OCI-LY3 (cell line): ENCODE measurements at regions not wholly inside any gene's neighbourhood (a gene's known extent, or its start where the extent isn't known, plus 50 kb on each side); places are given as distances from the start of the nearest gene placed in this dataset.

ENCODE experiments used
- EZH2phosphoT487 ChIP-seq: fragments of 200-600 bp; shearing (Covaris generic); IDR thresholded peaks from 2 replicates; pipeline ENCODE4 v1.6.1; 2018; ENCODE audit warnings: antibody characterized with exemption, mixed run types, low read depth
- TF ChIP-seq, protein P1 (sequence below): fragments of 200-600, 300-600 bp; sonication (generic); IDR thresholded peaks from 2 replicates; pipeline ENCODE4 v1.5.1; 2014; ENCODE audit warnings: antibody characterized with exemption, low read length, low read depth

DNA sequence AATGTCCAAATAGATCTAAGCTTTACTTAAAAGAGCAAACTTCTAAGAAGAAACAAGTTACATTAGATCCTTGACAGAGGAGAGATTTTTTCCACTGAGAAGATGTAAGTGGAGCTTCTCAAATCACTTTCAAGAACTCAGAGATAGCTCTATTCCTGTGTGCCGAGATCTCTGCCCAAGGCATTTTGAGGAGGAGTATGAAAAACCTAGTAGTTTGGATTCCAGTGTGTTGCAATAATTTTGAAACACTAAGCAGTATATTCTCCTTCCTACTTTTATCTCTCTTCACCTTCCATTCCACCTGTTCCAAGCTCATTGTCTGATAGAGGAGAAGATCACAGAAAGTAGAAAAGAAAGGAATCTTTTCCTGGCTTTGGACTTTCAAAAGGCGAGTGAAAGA, 192.0 kb upstream of the TANK start:
- TF ChIP-seq, protein P1, sequence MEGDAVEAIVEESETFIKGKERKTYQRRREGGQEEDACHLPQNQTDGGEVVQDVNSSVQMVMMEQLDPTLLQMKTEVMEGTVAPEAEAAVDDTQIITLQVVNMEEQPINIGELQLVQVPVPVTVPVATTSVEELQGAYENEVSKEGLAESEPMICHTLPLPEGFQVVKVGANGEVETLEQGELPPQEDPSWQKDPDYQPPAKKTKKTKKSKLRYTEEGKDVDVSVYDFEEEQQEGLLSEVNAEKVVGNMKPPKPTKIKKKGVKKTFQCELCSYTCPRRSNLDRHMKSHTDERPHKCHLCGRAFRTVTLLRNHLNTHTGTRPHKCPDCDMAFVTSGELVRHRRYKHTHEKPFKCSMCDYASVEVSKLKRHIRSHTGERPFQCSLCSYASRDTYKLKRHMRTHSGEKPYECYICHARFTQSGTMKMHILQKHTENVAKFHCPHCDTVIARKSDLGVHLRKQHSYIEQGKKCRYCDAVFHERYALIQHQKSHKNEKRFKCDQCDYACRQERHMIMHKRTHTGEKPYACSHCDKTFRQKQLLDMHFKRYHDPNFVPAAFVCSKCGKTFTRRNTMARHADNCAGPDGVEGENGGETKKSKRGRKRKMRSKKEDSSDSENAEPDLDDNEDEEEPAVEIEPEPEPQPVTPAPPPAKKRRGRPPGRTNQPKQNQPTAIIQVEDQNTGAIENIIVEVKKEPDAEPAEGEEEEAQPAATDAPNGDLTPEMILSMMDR = no peak
- TF ChIP-seq EZH2phosphoT487 = no peak
